Adrenal gland (tissue), 9 donors: ENCODE measurements at regions not wholly inside any gene's neighbourhood (a gene's known extent, or its start where the extent isn't known, plus 50 kb on each side); places are given as distances from the start of the nearest gene placed in this dataset.
A peak's percentile ranks its signal among the peaks of the same experiment; 100 is the strongest.

ENCODE experiments used
- DNase-seq, 7 donors: peaks; one replicate each; pipeline ENCODE4 v3.0.0-alpha.2; 2019 to 2020
- H3K27ac ChIP-seq, 5 donors: fragments of 200-600 bp; sonication (generic) in 4 of 5; 1 replicate in 3 of 5; 2 replicates in 2 of 5; pipeline versions ENCODE4 v1.5.1 to v1.8.0; 2016 to 2020; ENCODE audit warnings: mild to moderate bottlenecking in 1 of 5
- H3K27me3 ChIP-seq: fragments of 200-600 bp; 2 replicates; pipeline ENCODE4 v1.8.0; 2021
- H3K36me3 ChIP-seq, 2 donors: fragments of 200-600 bp; replicated peaks in 1 of 2; 1 replicate in 1 of 2; 2 replicates in 1 of 2; pipeline versions ENCODE4 v1.5.1 to v1.8.0; 2018 to 2022
- H3K4me1 ChIP-seq, 2 donors: fragments of 200-600 bp; replicated peaks in 1 of 2; 1 replicate in 1 of 2; 2 replicates in 1 of 2; pipeline versions ENCODE4 v1.5.1 to v1.8.0; 2018 to 2021
- H3K4me3 ChIP-seq, 4 donors: fragments of 200-600 bp; sonication (generic) in 3 of 4; one replicate each; pipeline ENCODE4 v1.5.1; 2016 to 2018
- H3K9me3 ChIP-seq, 3 donors: fragments of 200-600 bp; sonication (generic) in 1 of 3; replicated peaks in 1 of 3; 1 replicate in 2 of 3; 2 replicates in 1 of 3; pipeline versions ENCODE4 v1.5.1 to v1.8.0; 2016 to 2021
- POLR2A ChIP-seq, 2 donors: fragments of 450-650 bp; IDR thresholded peaks; one replicate each; pipeline ENCODE4 v1.6.1; 2017; ENCODE audit warnings: antibody characterized with exemption in 2 of 2, mild to moderate bottlenecking in 2 of 2, moderate library complexity in 1 of 2
- WGBS, 4 donors: extraction: QIAGEN DNeasy Blood & Tissue Kit in 2 of 4; methylation state at CpG; one replicate each; pipeline versions ENCODE4 v1.1.5 to v1.1.7; 2013 to 2017; 5-methylcytosine and 5-hydroxymethylcytosine counted together
- intact Hi-C, 2 donors: fragments of 100-400 bp; cut with DNase I; formaldehyde crosslinking; loops; one replicate each; pipeline versions ENCODE4 v1.14.1 to v1.15.0; 2022 to 2023
- TF ChIP-seq, protein P1 (sequence below), 6 experiments: fragments of 450-650 bp in 4 of 6; fragments of 200-600 bp in 2 of 6; sonication (generic) in 1 of 6; IDR thresholded peaks; 1 replicate in 5 of 6; 2 replicates in 1 of 6; pipeline versions ENCODE4 v1.5.1 to v1.8.0; 2016 to 2021; ENCODE audit warnings: antibody characterized with exemption in 6 of 6, mild to moderate bottlenecking in 2 of 6, moderate library complexity in 1 of 6
- donor health status: healthy with polysubstance abuse.
- donor health status: Bipolar disorder and iron deficiency.
- donor health status: DM: yes; HTN: yes; CAD: no.
- donor health status: DM: no; HTN: no; CAD: no.
- donor health status: DM: no; HTN: no; CAD: no.

DNA sequence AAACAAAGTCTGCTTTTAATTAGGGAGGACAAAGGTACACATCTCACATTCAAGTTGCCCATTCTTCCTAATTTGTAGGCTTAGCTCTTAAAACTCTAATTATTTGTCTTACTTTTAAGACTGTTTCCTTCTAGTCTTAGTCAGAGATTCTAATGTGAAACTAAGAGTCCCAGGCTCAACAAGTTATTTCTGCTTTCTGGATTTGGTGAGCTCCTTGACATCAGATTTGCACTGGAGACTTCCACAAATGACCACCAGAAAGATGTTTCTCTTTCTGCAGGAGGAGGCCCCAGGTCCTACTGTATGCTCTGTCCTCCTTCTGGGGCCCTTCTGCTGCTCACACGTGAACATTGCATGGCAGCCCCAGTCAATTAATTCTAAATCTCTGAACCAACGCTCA lies 194.2 kb upstream of the JUN start:
- peaks cover 0 to 8% of the 10 kb centered on the region in 2 donors for H3K4me1 ChIP-seq
- H3K4me3 ChIP-seq = no peak overlapping the region
- no peak for DNase-seq
- WGBS, 4 donors = 86 to 95% (median 93%) methylated on average over 2 of the region's 2 CpGs
- H3K27me3 ChIP-seq = no peaks in the 10 kb centered on the region
- H3K36me3 ChIP-seq = no peaks in the 10 kb centered on the region
- intact Hi-C loops = no loop called here
- no peaks in the 10 kb centered on the region for H3K9me3 ChIP-seq
- TF ChIP-seq, protein P1, sequence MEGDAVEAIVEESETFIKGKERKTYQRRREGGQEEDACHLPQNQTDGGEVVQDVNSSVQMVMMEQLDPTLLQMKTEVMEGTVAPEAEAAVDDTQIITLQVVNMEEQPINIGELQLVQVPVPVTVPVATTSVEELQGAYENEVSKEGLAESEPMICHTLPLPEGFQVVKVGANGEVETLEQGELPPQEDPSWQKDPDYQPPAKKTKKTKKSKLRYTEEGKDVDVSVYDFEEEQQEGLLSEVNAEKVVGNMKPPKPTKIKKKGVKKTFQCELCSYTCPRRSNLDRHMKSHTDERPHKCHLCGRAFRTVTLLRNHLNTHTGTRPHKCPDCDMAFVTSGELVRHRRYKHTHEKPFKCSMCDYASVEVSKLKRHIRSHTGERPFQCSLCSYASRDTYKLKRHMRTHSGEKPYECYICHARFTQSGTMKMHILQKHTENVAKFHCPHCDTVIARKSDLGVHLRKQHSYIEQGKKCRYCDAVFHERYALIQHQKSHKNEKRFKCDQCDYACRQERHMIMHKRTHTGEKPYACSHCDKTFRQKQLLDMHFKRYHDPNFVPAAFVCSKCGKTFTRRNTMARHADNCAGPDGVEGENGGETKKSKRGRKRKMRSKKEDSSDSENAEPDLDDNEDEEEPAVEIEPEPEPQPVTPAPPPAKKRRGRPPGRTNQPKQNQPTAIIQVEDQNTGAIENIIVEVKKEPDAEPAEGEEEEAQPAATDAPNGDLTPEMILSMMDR (IDR thresholded peaks at IDR 0.05) = no peak
- TF ChIP-seq POLR2A (IDR thresholded peaks at IDR 0.05) = no peak
- H3K27ac ChIP-seq = no peak overlapping the region

DNA sequence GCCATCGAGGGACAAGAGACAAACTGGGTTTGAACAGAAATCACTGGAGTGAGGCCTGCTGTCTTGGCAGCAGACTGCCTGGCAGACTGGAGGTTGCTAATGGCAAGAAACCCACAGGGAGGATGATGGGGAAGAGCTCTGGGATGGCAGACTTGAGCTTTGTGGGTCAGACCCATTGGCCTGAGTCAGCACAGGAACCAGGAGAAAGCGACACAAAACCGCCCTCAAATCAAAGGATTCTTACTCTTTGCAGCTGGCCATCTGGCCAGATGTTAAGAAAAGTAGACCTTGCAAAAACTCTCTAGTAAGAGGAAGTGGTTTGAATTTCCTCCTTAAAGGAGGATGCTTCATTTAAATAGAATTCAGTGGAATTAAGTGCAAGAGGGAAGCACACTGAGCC lies 195.2 kb upstream of the JUN start:
- Histone ChIP-seq H3K9me3 (no peaks in the 10 kb centered on the region), H3K27me3 (no peaks in the 10 kb centered on the region), H3K4me1 (peaks cover 0 to 14% of the 10 kb centered on the region in 2 donors), H3K27ac (no peak overlapping the region), H3K36me3 (no peaks in the 10 kb centered on the region), H3K4me3 (no peak overlapping the region)
- TF ChIP-seq POLR2A (IDR thresholded peaks at IDR 0.05) = no peak
- TF ChIP-seq, protein P1 (IDR thresholded peaks at IDR 0.05) = no peak
- peak in 2 of 7 donors; percentile 13 to 31 for DNase-seq
- WGBS, 4 donors = 73 to 94% (median 87%) methylated on average over 3 of the region's 3 CpGs
- intact Hi-C loops = no loop called here

DNA sequence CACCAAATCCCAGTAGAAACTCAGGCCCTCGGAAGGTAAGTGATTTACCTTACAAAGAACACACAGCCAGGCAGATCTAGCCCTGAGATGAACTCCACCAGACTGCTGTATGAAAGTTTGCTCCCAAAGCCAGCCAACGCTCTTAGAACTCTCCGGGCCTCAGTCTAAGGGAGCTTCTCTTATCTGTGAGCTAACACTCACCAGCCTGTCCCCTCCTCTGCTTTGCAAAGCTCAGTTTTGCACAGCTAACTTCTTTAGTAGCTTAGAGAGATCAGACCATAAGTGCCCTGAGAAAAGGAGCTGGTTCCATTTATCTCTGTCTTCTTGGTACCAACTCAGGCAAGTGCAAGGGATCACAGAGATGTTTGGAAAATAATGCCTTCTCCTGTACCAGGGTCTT lies 195.8 kb upstream of the JUN start:
- WGBS, 4 donors = 93 to 100% (median 97%) methylated on average over 3 of the region's 3 CpGs
- intact Hi-C loops = no loop called here
- H3K27me3 ChIP-seq = no peaks in the 10 kb centered on the region
- H3K27ac ChIP-seq = no peak overlapping the region
- no peak overlapping the region for H3K4me3 ChIP-seq
- H3K9me3 ChIP-seq = no peaks in the 10 kb centered on the region
- TF ChIP-seq, protein P1 (IDR thresholded peaks at IDR 0.05) = no peak
- no peak for TF ChIP-seq POLR2A (IDR thresholded peaks at IDR 0.05)
- H3K4me1 ChIP-seq = peaks cover 0 to 14% of the 10 kb centered on the region in 2 donors
- no peaks in the 10 kb centered on the region for H3K36me3 ChIP-seq
- no peak for DNase-seq

DNA sequence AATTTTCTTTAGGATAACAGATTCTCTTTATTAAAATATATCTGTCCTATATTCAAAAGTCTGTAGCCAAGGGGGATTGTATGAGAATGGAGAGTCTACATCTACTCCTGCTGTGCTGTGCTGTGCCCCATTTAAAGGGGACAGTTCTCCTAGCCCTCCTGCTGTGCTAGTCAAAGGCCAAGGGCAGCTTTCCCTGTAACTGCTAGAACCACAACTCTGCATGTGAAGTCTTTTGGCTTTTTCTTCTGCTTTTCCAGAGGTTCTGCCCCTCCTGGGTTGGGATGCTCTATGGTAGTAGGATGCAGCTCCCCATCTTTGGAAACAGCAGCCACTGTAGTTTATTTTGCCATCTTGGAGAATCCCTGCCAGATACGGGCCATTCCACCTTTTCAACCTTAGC lies 197.5 kb upstream of the JUN start:
- Histone ChIP-seq H3K27me3 (no peaks in the 10 kb centered on the region), H3K27ac (no peak overlapping the region), H3K36me3 (no peaks in the 10 kb centered on the region), H3K9me3 (no peaks in the 10 kb centered on the region), H3K4me1 (peaks cover 0 to 14% of the 10 kb centered on the region in 2 donors), H3K4me3 (no peak overlapping the region)
- no peak for DNase-seq
- 86 to 96% (median 93%) methylated on average over 1 of the region's 1 CpG for WGBS, 4 donors
- intact Hi-C loops = no loop called here
- TF ChIP-seq, protein P1 (IDR thresholded peaks at IDR 0.05) = no peak
- TF ChIP-seq POLR2A (IDR thresholded peaks at IDR 0.05) = no peak
